OCI-LY7 (cell line): ENCODE measurements at regions not wholly inside any gene's neighbourhood (a gene's known extent, or its start where the extent isn't known, plus 50 kb on each side); places are given as distances from the start of the nearest gene placed in this dataset.

Experiments used
- BruUV-seq: library from RNA; stranded (reverse); fragments of 400-500 nt; replicated peaks from 2 replicates; lab custom pipeline; 2021; lab: Mats Ljungman, UMichigan
- CTCF ChIA-PET: fragments of 300-600 bp; sonication (Branson Sonifier 250); formaldehyde crosslinking; loops from one replicate; lab custom pipeline; 2022; ENCODE audit warnings: antibody characterized with exemption; ENCODE audit not compliant: unreplicated experiment; lab: Charles Lee
- POLR2A ChIA-PET: fragments of 300-600 bp; sonication (Branson Sonifier 250); formaldehyde crosslinking; loops from one replicate; lab custom pipeline; 2022; ENCODE audit warnings: antibody characterized with exemption; lab: Charles Lee
- DNase-seq: peaks from one replicate; pipeline ENCODE4 v3.0.0-alpha.2; 2015; ENCODE audit warnings: low spot score
- H2AFZ ChIP-seq: fragments of 200-600 bp; sonication (generic), shearing (Covaris generic); 2 replicates; pipeline ENCODE4 v1.6.1; 2014; ENCODE audit warnings: mild to moderate bottlenecking, antibody characterized with exemption, low read length, moderate library complexity
- H3K27ac ChIP-seq: fragments of 200-600 bp; sonication (generic); 2 replicates; pipeline ENCODE4 v1.5.1; 2014; ENCODE audit warnings: mixed run types, low read depth, mild to moderate bottlenecking, moderate library complexity, low read length, inconsistent platforms; ENCODE audit not compliant: poor library complexity, severe bottlenecking
- H3K36me3 ChIP-seq: fragments of 200-600 bp; sonication (generic); 2 replicates; pipeline ENCODE4 v1.6.1; 2014; ENCODE audit warnings: mild to moderate bottlenecking, antibody characterized with exemption, low read length, moderate library complexity, mixed read lengths; ENCODE audit not compliant: insufficient read depth
- H3K4me1 ChIP-seq: fragments of 200-600 bp; sonication (generic); 2 replicates; pipeline ENCODE4 v1.5.1; 2014; ENCODE audit warnings: mild to moderate bottlenecking, low read length; ENCODE audit not compliant: insufficient read depth, poor library complexity, severe bottlenecking
- H3K4me2 ChIP-seq: fragments of 200-600 bp; sonication (generic); 2 replicates; pipeline ENCODE4 v1.6.1; 2014; ENCODE audit warnings: mild to moderate bottlenecking, low read length
- H3K4me3 ChIP-seq: fragments of 200-600 bp; sonication (generic); 2 replicates; pipeline ENCODE4 v1.5.1; 2014; ENCODE audit warnings: mild to moderate bottlenecking, low read depth, low read length; ENCODE audit not compliant: poor library complexity, severe bottlenecking
- H3K79me2 ChIP-seq: fragments of 200-600 bp; sonication (generic); 2 replicates; pipeline ENCODE4 v1.6.1; 2016; ENCODE audit warnings: low read depth, mild to moderate bottlenecking, low read length, moderate library complexity, mixed read lengths; ENCODE audit not compliant: insufficient read depth
- H3K9me2 ChIP-seq: fragments of 200-600 bp; sonication (generic); 2 replicates; pipeline ENCODE4 v1.6.1; 2016; ENCODE audit warnings: mild to moderate bottlenecking, low read length, mixed read lengths; ENCODE audit not compliant: insufficient read depth
- H3K9me3 ChIP-seq: fragments of 200-600 bp; sonication (generic); 2 replicates; pipeline ENCODE4 v1.6.1; 2014; ENCODE audit warnings: mild to moderate bottlenecking, mixed run types, low read length, mixed read lengths
- H4K20me1 ChIP-seq: fragments of 200-600 bp; sonication (generic); 2 replicates; pipeline ENCODE4 v1.6.1; 2014; ENCODE audit warnings: mild to moderate bottlenecking, antibody characterized with exemption, low read length, moderate library complexity, mixed read lengths; ENCODE audit not compliant: insufficient read depth
- CTCF ChIP-seq: fragments of 200-600 bp; sonication (generic); conservative IDR thresholded peaks from 2 replicates; pipeline ENCODE4 v1.5.1; 2014; ENCODE audit warnings: mild to moderate bottlenecking, antibody characterized with exemption, low read length, moderate library complexity, mixed read lengths
- EZH2phosphoT487 ChIP-seq: fragments of 200-600 bp; sonication (generic); IDR thresholded peaks from 2 replicates; pipeline ENCODE4 v1.6.1; 2018; ENCODE audit warnings: low read depth, borderline replicate concordance, mild to moderate bottlenecking, mixed run types, antibody characterized with exemption, low read length, moderate library complexity, mixed read lengths
- intact Hi-C: fragments of 100-400 bp; cut with micrococcal nuclease; formaldehyde crosslinking; loops from one replicate; pipeline ENCODE4 v1.10.0; 2022; ENCODE audit not compliant: unreplicated experiment

GRCh38 chr10:63064706-63065105 is 68.4 kb upstream of the NRBF2 start:
- Histone ChIP-seq H3K9me2 (no peaks in the 10 kb centered on the region), H3K4me1 (no peaks in the 10 kb centered on the region), H2AFZ (no peak overlapping the region), H4K20me1 (no peaks in the 10 kb centered on the region), H3K4me3 (no peak overlapping the region), H3K79me2 (no peaks in the 10 kb centered on the region), H3K9me3 (no peaks in the 10 kb centered on the region), H3K4me2 (no peak overlapping the region), H3K27ac (no peak overlapping the region), H3K36me3 (no peaks in the 10 kb centered on the region)
- intact Hi-C loops: no loop called here
- no peak for TF ChIP-seq EZH2phosphoT487
- no peak for TF ChIP-seq CTCF
- ChIA-PET CTCF (no interaction called here), POLR2A (interaction anchor here (1.3 kb wide), 1 partner anchor 13 kb away, joined by 5 read pairs; no protein-coding TSS in a partner anchor)
- no TSS peak for BruUV-seq
- no peak for DNase-seq

GRCh38 chr10:63058236-63058635 is 74.9 kb upstream of the NRBF2 start:
- Histone ChIP-seq H3K4me3 (no peak overlapping the region), H4K20me1 (no peaks in the 10 kb centered on the region), H3K4me2 (no peak overlapping the region), H3K36me3 (no peaks in the 10 kb centered on the region), H3K9me2 (no peaks in the 10 kb centered on the region), H3K4me1 (no peaks in the 10 kb centered on the region), H3K9me3 (no peaks in the 10 kb centered on the region), H2AFZ (no peak overlapping the region), H3K27ac (no peak overlapping the region), H3K79me2 (no peaks in the 10 kb centered on the region)
- no TSS peak for BruUV-seq
- no peak for DNase-seq
- TF ChIP-seq CTCF: no peak
- TF ChIP-seq EZH2phosphoT487: no peak
- POLR2A ChIA-PET: interaction anchor here (0.6 kb wide), 1 partner anchor 13 kb away, joined by 3 read pairs; no protein-coding TSS in a partner anchor
- CTCF ChIA-PET: no interaction called here
- intact Hi-C loops: no loop called here

- BruUV-seq: no TSS peak
- H3K36me3 ChIP-seq: no peaks in the 10 kb centered on the region
- H3K27ac ChIP-seq: no peak overlapping the region
- CTCF ChIA-PET: no interaction called here
- DNase-seq: no peak
- no peak overlapping the region for H3K4me3 ChIP-seq
- no peaks in the 10 kb centered on the region for H4K20me1 ChIP-seq
- H3K9me2 ChIP-seq: no peaks in the 10 kb centered on the region
- H3K4me2 ChIP-seq: no peak overlapping the region
- no peak overlapping the region for H2AFZ ChIP-seq
- POLR2A ChIA-PET: no interaction called here
- H3K79me2 ChIP-seq: no peaks in the 10 kb centered on the region
- no peak for TF ChIP-seq EZH2phosphoT487
- intact Hi-C loops: no loop called here
- no peaks in the 10 kb centered on the region for H3K9me3 ChIP-seq
- no peaks in the 10 kb centered on the region for H3K4me1 ChIP-seq
Measured at GRCh38 chr10:63057509-63057908, 75.6 kb upstream of the NRBF2 start.
